Neural progenitor cell (in vitro differentiated cells): ENCODE measurements at regions not wholly inside any gene's neighbourhood (a gene's known extent, or its start where the extent isn't known, plus 50 kb on each side); places are given as distances from the start of the nearest gene placed in this dataset.

ENCODE experiments used
- DNase-seq: peaks from one replicate; pipeline ENCODE4 v3.0.0-alpha.2; 2016; ENCODE audit warnings: low spot score
- H2AFZ ChIP-seq: fragments of 200-600 bp; sonication (generic); replicated peaks from 2 replicates; pipeline ENCODE4 v1.6.1; 2016; ENCODE audit warnings: antibody characterized with exemption
- H3F3A ChIP-seq: fragments of 200-600 bp; sonication (generic); 2 replicates; pipeline ENCODE4 v1.6.1; 2016; ENCODE audit warnings: antibody characterized with exemption, low read depth
- H3K27ac ChIP-seq: fragments of 200-600 bp; sonication (generic); 2 replicates; pipeline ENCODE4 v1.5.1; 2016; ENCODE audit warnings: mild to moderate bottlenecking
- H3K27me3 ChIP-seq: fragments of 200-600 bp; sonication (generic); 2 replicates; pipeline ENCODE4 v1.6.1; 2016; ENCODE audit warnings: mild to moderate bottlenecking, moderate library complexity
- H3K36me3 ChIP-seq: fragments of 200-600 bp; sonication (generic); 2 replicates; pipeline ENCODE4 v1.5.1; 2016
- H3K4me1 ChIP-seq: fragments of 200-600 bp; sonication (generic); 2 replicates; pipeline ENCODE4 v1.6.1; 2016; ENCODE audit warnings: mixed run types
- H3K4me2 ChIP-seq: fragments of 200-600 bp; sonication (generic); 2 replicates; pipeline ENCODE4 v1.6.1; 2016
- H3K4me3 ChIP-seq: fragments of 200-600 bp; sonication (generic); 2 replicates; pipeline ENCODE4 v1.5.1; 2016
- H3K79me2 ChIP-seq: fragments of 200-600 bp; sonication (generic); 2 replicates; pipeline ENCODE4 v1.6.1; 2016; ENCODE audit warnings: low read depth
- H3K9ac ChIP-seq: fragments of 200-600 bp; sonication (generic); 2 replicates; pipeline ENCODE4 v1.6.1; 2016
- H3K9me3 ChIP-seq: fragments of 200-600 bp; sonication (generic); 2 replicates; pipeline ENCODE4 v1.5.1; 2016; ENCODE audit warnings: low read depth
- H4K20me1 ChIP-seq: fragments of 200-600 bp; sonication (generic); 2 replicates; pipeline ENCODE4 v1.6.1; 2016; ENCODE audit warnings: low read depth
- H3K27ac Mint-ChIP-seq: 3 replicates; pipeline ENCODE4 v1.8.0; 2021; ENCODE audit warnings: mixed read lengths
- H3K27me3 Mint-ChIP-seq: 2 replicates; pipeline ENCODE4 v1.8.0; 2022; ENCODE audit warnings: low read depth, mild to moderate bottlenecking, inconsistent platforms, moderate library complexity, mixed read lengths; ENCODE audit not compliant: insufficient read depth
- H3K36me3 Mint-ChIP-seq: 3 replicates; pipeline ENCODE4 v1.8.0; 2021; ENCODE audit warnings: mixed read lengths
- H3K4me1 Mint-ChIP-seq: 3 replicates; pipeline ENCODE4 v1.8.0; 2021; ENCODE audit warnings: mixed read lengths
- H3K4me3 Mint-ChIP-seq: 3 replicates; pipeline ENCODE4 v1.8.0; 2021; ENCODE audit warnings: mild to moderate bottlenecking, moderate library complexity, mixed read lengths
- H3K9me3 Mint-ChIP-seq: 3 replicates; pipeline ENCODE4 v1.8.0; 2020; ENCODE audit warnings: mixed read lengths
- CTCF ChIP-seq: fragments of 200-600 bp; sonication (generic); IDR thresholded peaks from 2 replicates; pipeline ENCODE4 v1.5.1; 2017; ENCODE audit warnings: antibody characterized with exemption, mild to moderate bottlenecking
- EZH2 ChIP-seq: fragments of 200-600 bp; sonication (generic); IDR thresholded peaks from 2 replicates; pipeline ENCODE4 v1.6.1; 2017; ENCODE audit warnings: antibody characterized with exemption, mild to moderate bottlenecking, moderate library complexity
- EZH2phosphoT487 ChIP-seq: fragments of 200-600 bp; sonication (generic); IDR thresholded peaks from 2 replicates; pipeline ENCODE4 v1.6.1; 2017; ENCODE audit warnings: antibody characterized with exemption

DNA sequence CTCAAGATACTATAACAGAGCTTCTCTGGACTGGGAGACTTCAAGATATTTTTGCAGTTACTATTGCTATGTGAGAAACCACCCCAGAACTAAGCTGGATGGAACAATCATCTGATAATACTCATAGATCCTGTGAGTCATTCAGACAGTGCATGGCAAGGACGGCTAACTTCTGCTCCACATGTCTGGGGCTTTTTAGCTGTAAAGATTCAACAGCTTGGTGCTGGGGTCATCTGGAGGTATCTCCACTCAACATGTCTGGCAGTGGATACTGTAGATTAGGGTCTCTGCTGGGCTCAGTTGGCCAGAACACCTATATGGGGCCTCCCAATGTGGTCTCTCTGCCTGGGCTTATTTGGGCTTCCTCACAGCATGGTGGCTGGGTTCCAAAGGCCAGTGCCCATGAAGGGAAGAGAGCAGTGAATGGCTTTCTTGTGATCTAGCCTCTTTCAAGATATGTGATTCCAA is 117.3 kb upstream of the SLC7A14 start:
- Histone ChIP-seq H3K4me1 (peaks cover 5% of the 10 kb centered on the region), H3K27ac (no peak overlapping the region), H3K27me3 (no peaks in the 10 kb centered on the region), H3K79me2 (no peaks in the 10 kb centered on the region), H3F3A (no peaks in the 10 kb centered on the region), H4K20me1 (no peaks in the 10 kb centered on the region), H3K4me3 (no peak overlapping the region), H2AFZ (no peak overlapping the region), H3K9ac (no peak overlapping the region), H3K4me2 (no peak overlapping the region), H3K9me3 (no peaks in the 10 kb centered on the region), H3K36me3 (no peaks in the 10 kb centered on the region)
- DNase-seq, result no peak
- no peaks in the 10 kb centered on the region for H3K36me3 Mint-ChIP-seq
- H3K4me1 Mint-ChIP-seq, result peaks cover 11% of the 10 kb centered on the region
- H3K9me3 Mint-ChIP-seq, result peaks cover 2% of the 10 kb centered on the region
- H3K27ac Mint-ChIP-seq, result no peak overlapping the region
- no peak overlapping the region for H3K4me3 Mint-ChIP-seq
- peaks cover 2% of the 10 kb centered on the region for H3K27me3 Mint-ChIP-seq
- TF ChIP-seq EZH2 (no peak), EZH2phosphoT487 (no peak), CTCF (no peak)

- no peak overlapping the region for H3K4me2 ChIP-seq
Measured at GRCh38 chr3:170701696-170702678, 116.1 kb upstream of the SLC7A14 start.

DNA sequence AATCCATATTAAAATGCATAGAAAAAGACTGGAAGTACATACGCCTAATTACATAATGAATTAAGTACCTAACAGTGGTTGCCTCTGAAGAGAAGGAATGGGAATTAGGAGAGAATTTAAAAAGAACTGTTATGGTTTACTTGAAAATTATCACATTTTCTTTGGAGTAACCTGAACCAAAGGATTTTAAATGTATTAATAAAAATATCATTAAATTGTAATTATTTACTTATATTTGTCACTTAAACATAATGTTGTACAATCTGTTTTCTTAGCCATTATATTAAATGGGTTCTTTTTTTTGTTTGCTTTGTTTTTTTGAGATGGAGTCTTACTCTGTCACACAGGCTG is 114.2 kb upstream of the SLC7A14 start:
- H3K36me3 Mint-ChIP-seq, result no peaks in the 10 kb centered on the region
- H3K79me2 ChIP-seq, result no peaks in the 10 kb centered on the region
- H3K4me1 ChIP-seq, result peaks cover 9% of the 10 kb centered on the region
- H3F3A ChIP-seq, result no peaks in the 10 kb centered on the region
- no peak overlapping the region for H3K27ac Mint-ChIP-seq
- TF ChIP-seq CTCF (no peak), EZH2phosphoT487 (no peak), EZH2 (no peak)
- H3K27me3 ChIP-seq, result no peaks in the 10 kb centered on the region
- no peaks in the 10 kb centered on the region for H4K20me1 ChIP-seq
- no peaks in the 10 kb centered on the region for H3K9me3 ChIP-seq
- H3K27ac ChIP-seq, result no peak overlapping the region
- no peak overlapping the region for H2AFZ ChIP-seq
- peaks cover 2% of the 10 kb centered on the region for H3K27me3 Mint-ChIP-seq
- H3K4me2 ChIP-seq, result no peak overlapping the region
- no peak for DNase-seq
- H3K36me3 ChIP-seq, result no peaks in the 10 kb centered on the region
- no peak overlapping the region for H3K4me3 ChIP-seq
- no peak overlapping the region for H3K9ac ChIP-seq
- H3K4me1 Mint-ChIP-seq, result peaks cover 21% of the 10 kb centered on the region
- no peak overlapping the region for H3K4me3 Mint-ChIP-seq
- H3K9me3 Mint-ChIP-seq, result no peaks in the 10 kb centered on the region

More at GRCh38 chr3:170701696-170702678, 116.1 kb upstream of the SLC7A14 start:
- H4K20me1 ChIP-seq, result no peaks in the 10 kb centered on the region
- no peaks in the 10 kb centered on the region for H3K27me3 ChIP-seq
- no peak overlapping the region for H3K9ac ChIP-seq
- H3K4me3 Mint-ChIP-seq, result no peak overlapping the region
- no peak overlapping the region for H3K4me3 ChIP-seq
- no peaks in the 10 kb centered on the region for H3K36me3 ChIP-seq
- peaks cover 9% of the 10 kb centered on the region for H3K4me1 ChIP-seq
- H3K27ac Mint-ChIP-seq, result no peak overlapping the region
- H3K27me3 Mint-ChIP-seq, result peaks cover 2% of the 10 kb centered on the region
- H3K9me3 ChIP-seq, result no peaks in the 10 kb centered on the region
- H2AFZ ChIP-seq, result no peak overlapping the region
- no peak for DNase-seq
- H3K4me1 Mint-ChIP-seq, result peaks cover 21% of the 10 kb centered on the region
- H3K9me3 Mint-ChIP-seq, result no peaks in the 10 kb centered on the region
- no peaks in the 10 kb centered on the region for H3F3A ChIP-seq
- no peaks in the 10 kb centered on the region for H3K36me3 Mint-ChIP-seq
- TF ChIP-seq CTCF (no peak), EZH2 (no peak), EZH2phosphoT487 (no peak)
- H3K79me2 ChIP-seq, result no peaks in the 10 kb centered on the region
- H3K27ac ChIP-seq, result no peak overlapping the region
